Naive thymus-derived CD8-positive, alpha-beta T cell (primary cell): ENCODE measurements at regions not wholly inside any gene's neighbourhood (a gene's known extent, or its start where the extent isn't known, plus 50 kb on each side); places are given as distances from the start of the nearest gene placed in this dataset.
"Not testable (repeated sequence)": the region's sequence is repeated elsewhere in the genome, so short reads cannot be mapped to it uniquely, and the experiment has no call there.

Experiments used
- ATAC-seq, 2 donors: fragments of 150-1000 bp; cut with Tn5 transposase in 1 of 2; sonication (Bioruptor Pico), chemical (Tn5 transposase) in 1 of 2; 1 replicate in 1 of 2; 2 replicates in 1 of 2; pipeline ENCODE4 v1.10.0; 2021; ENCODE audit warnings: mild to moderate bottlenecking in 2 of 2, moderate library complexity in 2 of 2
- POLR2A ChIA-PET: fragments of 350-600 bp; sonication (Branson Sonifier 250); formaldehyde crosslinking; loops from one replicate; lab custom pipeline; 2021; ENCODE audit warnings: antibody characterized with exemption; lab: Charles Lee
- DNase-seq, 10 donors: peaks; one replicate each; pipeline versions ENCODE4 v3.0.0 to v3.0.0-alpha.2; 2020 to 2022
- H3K27ac Mint-ChIP-seq, 10 donors: one replicate each; pipeline ENCODE4 v1.8.0; 2020 to 2022; ENCODE audit warnings: mild to moderate bottlenecking in 10 of 10, mixed read lengths in 10 of 10, moderate library complexity in 4 of 10, inconsistent platforms in 1 of 10
- H3K27me3 Mint-ChIP-seq, 5 donors: one replicate each; pipeline ENCODE4 v1.8.0; 2021 to 2022; ENCODE audit warnings: mixed read lengths in 5 of 5
- H3K36me3 Mint-ChIP-seq, 3 donors: one replicate each; pipeline ENCODE4 v1.8.0; 2020 to 2022; ENCODE audit warnings: mixed read lengths in 3 of 3, mild to moderate bottlenecking in 2 of 3, inconsistent platforms in 1 of 3
- H3K4me1 Mint-ChIP-seq, 4 donors: one replicate each; pipeline ENCODE4 v1.8.0; 2021 to 2022; ENCODE audit warnings: mixed read lengths in 4 of 4
- H3K4me3 Mint-ChIP-seq, 10 donors: one replicate each; pipeline ENCODE4 v1.8.0; 2020 to 2022; ENCODE audit warnings: mild to moderate bottlenecking in 10 of 10, mixed read lengths in 10 of 10, moderate library complexity in 6 of 10, inconsistent platforms in 1 of 10
- H3K9me3 Mint-ChIP-seq, 9 donors: one replicate each; pipeline ENCODE4 v1.8.0; 2020 to 2022; ENCODE audit warnings: mixed read lengths in 9 of 9, mild to moderate bottlenecking in 3 of 9, inconsistent platforms in 1 of 9, moderate library complexity in 1 of 9

DNA sequence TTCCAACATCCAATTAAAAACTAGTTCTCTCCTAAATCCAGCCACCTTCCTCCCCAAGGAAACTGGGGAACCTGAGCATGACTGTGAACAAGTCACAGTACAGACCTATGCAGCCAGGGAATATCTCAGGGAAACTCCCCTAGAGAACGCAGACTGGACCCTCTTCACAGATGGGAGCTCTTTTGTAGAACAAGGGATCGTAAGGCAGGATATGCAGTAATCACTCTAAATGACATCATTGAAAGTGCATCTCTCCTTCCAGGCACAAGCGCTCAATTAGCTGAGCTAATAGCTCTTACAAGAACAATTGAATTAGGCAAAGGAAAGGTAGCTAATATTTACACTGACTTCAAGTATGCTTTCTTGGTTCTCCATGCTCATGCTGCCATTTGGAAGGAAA, 1331.7 kb downstream of the UQCRFS1 start:
- no peak overlapping the region for H3K27ac Mint-ChIP-seq
- ATAC-seq (no peak), DNase-seq (no peak)
- no peak overlapping the region for H3K4me3 Mint-ChIP-seq
- POLR2A ChIA-PET, result no interaction called here
- peaks cover 0 to 35% (median 8%) of the 10 kb centered on the region in 3 donors for H3K36me3 Mint-ChIP-seq
- no peaks in the 10 kb centered on the region for H3K27me3 Mint-ChIP-seq
- H3K9me3 Mint-ChIP-seq, result peaks cover 4 to 87% (median 39%) of the 10 kb centered on the region in 9 donors
- no peaks in the 10 kb centered on the region for H3K4me1 Mint-ChIP-seq

DNA sequence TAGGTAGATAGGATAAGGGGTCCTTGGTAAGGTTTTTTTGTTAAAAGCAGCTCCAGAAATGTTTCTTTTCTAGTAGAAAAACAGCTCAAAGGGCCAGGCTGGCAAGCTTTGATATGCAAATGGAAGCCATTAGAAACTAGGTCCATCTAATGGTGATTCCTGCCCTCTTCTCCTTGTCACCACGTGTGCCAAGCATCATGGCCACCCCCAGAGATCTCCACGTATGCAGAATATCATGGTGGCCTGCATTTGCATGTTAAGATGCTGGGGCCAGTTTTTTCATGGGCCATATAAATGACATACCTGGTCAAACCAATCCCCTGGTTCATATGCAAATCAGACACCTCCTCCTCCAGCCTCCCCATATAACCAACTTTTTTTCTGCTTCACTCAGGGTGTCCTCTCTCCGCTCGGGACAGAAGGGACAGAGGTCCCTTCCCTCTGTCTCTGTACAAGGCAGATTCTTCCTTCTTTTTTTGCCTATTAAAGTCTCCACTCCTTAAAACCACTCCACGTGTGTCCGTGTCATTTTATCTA, 1335.9 kb downstream of the UQCRFS1 start:
- H3K9me3 Mint-ChIP-seq, result peaks cover 7 to 88% (median 40%) of the 10 kb centered on the region in 9 donors

DNA sequence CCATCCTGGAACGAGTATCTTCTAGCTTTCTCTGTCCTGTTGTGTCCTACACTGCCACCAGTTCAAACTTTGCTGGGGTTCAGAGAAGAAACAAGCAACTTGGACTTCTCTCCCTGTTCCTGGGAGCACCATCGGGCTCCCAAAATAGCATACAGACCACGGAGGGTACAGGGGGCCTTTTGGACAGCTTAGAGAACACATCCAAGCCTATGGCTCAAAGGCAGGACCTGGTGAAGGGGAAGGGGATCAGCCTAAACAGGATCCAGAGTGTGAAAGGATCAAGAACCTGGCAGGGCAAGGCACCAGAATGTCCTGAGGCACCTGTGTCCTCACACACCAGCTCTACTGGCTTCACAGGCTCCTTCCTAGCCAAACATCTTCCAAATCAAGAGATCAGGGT, 1336.5 kb downstream of the UQCRFS1 start:
- Mint-ChIP-seq H3K4me3 (no peak overlapping the region), H3K9me3 (peaks cover 8 to 91% (median 45%) of the 10 kb centered on the region in 9 donors), H3K36me3 (peaks cover 0 to 35% (median 13%) of the 10 kb centered on the region in 3 donors), H3K27me3 (no peaks in the 10 kb centered on the region), H3K27ac (no peak overlapping the region), H3K4me1 (no peaks in the 10 kb centered on the region)
- ATAC-seq, result no peak
- POLR2A ChIA-PET, result no interaction called here
- no peak for DNase-seq

More for the DNA sequence above, 1335.9 kb downstream of the UQCRFS1 start:
- DNase-seq (no peak), ATAC-seq (no peak)
- Mint-ChIP-seq H3K27me3 (no peaks in the 10 kb centered on the region), H3K4me3 (no peak overlapping the region), H3K27ac (no peak overlapping the region), H3K4me1 (no peaks in the 10 kb centered on the region), H3K36me3 (peaks cover 0 to 34% (median 13%) of the 10 kb centered on the region in 3 donors)
- POLR2A ChIA-PET, result no interaction called here

DNA sequence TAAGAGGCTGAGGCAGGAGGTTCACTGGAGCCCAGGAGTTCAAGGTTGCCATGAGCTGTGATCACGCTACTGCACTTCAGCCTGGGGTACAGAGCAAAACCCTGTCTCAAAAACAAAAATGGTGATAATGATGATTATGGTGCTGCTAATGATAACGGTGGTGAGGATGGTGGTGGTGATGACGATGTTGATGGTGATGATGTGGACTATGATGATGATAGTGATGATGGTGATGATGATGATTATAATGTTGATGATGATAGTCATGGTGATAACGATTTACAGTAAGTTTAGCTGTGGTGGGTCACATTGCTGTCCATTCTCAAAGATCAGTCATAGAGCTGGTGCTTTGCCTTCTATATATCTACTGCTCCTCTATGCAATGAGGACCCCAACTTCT, 1340.6 kb downstream of the UQCRFS1 start:
- no peak overlapping the region for H3K4me3 Mint-ChIP-seq
- DNase-seq (no peak), ATAC-seq (no peak)
- H3K27me3 Mint-ChIP-seq, result no peaks in the 10 kb centered on the region
- H3K36me3 Mint-ChIP-seq, result peaks cover 0 to 44% (median 18%) of the 10 kb centered on the region in 3 donors
- H3K9me3 Mint-ChIP-seq, result peaks cover 8 to 91% (median 37%) of the 10 kb centered on the region in 9 donors
- POLR2A ChIA-PET, result no interaction called here
- H3K27ac Mint-ChIP-seq, result no peak overlapping the region
- H3K4me1 Mint-ChIP-seq, result no peaks in the 10 kb centered on the region

DNA sequence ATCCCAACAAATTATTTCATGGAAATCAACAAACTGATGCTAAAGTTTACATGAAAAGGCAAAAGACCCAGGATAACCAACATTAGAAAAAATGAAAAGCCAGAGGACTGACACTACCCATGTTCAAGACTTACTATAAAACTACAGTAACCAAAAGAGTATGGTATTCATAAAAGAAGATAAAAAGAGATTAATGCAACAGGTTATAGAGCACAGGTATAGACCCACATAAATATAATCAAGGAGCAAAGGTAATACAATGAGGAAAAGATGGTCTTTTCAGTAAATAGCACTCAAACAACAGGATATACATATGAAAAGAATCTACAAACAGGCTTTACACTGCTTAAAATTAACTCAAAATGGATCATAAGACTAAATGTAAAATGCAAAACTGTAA, 1342.7 kb downstream of the UQCRFS1 start:
- DNase-seq (no peak), ATAC-seq (no peak)
- Mint-ChIP-seq H3K27ac (no peak overlapping the region), H3K4me1 (no peaks in the 10 kb centered on the region), H3K27me3 (no peaks in the 10 kb centered on the region), H3K4me3 (no peak overlapping the region), H3K36me3 (peaks cover 0 to 36% (median 18%) of the 10 kb centered on the region in 3 donors), H3K9me3 (peaks cover 11 to 84% (median 41%) of the 10 kb centered on the region in 9 donors)
- POLR2A ChIA-PET, result no interaction called here

DNA sequence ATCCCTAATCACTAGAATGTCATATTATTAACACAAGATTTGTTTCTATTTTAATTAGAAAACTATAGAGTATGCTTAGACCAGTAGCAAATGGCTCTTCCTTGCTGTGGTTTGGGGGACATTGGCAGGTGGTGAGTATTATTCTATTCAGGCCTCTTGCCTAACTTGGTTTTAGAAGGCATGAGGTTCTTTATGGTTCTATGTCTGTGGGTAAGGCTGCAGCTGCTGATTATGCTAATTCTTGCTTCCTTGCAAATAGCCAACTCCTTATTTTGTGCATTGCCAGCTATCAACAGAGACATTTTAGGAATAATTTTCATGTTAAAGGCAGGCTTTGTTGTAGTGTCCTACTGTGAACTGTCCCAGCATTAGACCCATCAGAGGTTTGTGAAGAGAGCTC, 1344.9 kb downstream of the UQCRFS1 start:
- Mint-ChIP-seq H3K4me3 (no peak overlapping the region), H3K27ac (no peak overlapping the region), H3K4me1 (no peaks in the 10 kb centered on the region), H3K27me3 (no peaks in the 10 kb centered on the region), H3K9me3 (peaks cover 12 to 79% (median 46%) of the 10 kb centered on the region in 9 donors), H3K36me3 (peaks cover 0 to 36% (median 18%) of the 10 kb centered on the region in 3 donors)
- POLR2A ChIA-PET, result no interaction called here
- DNase-seq (no peak), ATAC-seq (no peak)

DNA sequence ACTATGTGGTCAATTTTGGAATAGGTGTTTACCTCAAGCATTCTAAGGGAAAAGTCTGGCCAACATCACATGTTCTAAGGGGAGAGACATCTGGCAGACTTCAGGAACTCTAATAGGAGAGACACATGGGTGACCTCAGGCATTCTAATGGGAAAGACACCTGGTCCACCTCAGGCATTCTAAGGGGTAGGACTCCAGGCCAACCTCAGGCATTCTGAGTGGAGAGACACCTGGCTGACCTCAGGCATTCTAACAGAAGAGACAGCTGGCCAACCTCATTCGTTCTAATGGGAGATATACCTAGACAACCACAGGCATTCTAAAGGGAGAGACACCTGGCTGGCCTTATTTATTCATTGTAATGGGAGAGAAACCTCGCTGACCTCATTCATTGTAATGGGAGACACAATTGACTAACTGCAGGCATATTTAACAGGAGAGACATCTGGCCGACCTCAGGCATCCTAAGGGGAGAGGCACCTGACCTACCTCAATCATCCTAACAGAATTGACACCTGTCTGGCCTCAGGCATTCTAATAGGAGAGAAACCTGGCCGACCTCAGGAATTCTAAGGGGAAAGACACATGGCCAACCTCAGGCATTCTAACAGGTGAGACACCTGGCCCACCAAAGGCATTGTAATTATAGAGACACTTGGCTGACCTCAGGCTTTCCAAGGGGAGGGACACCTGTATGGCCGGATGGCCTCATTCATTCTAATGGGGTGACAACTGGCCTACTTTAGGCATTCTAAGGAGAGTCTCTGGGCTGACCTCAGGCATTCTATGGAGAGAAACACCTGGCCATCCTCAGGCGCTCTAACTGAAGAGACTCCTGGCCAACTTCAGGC, 1346.8 kb downstream of the UQCRFS1 start:
- POLR2A ChIA-PET, result no interaction called here
- Mint-ChIP-seq H3K4me1 (no peaks in the 10 kb centered on the region), H3K9me3 (peaks cover 11 to 81% (median 48%) of the 10 kb centered on the region in 9 donors), H3K36me3 (peaks cover 0 to 41% (median 15%) of the 10 kb centered on the region in 3 donors), H3K27me3 (no peaks in the 10 kb centered on the region), H3K4me3 (no peak overlapping the region), H3K27ac (no peak overlapping the region)
- DNase-seq, result no peak
- ATAC-seq, result no peak

DNA sequence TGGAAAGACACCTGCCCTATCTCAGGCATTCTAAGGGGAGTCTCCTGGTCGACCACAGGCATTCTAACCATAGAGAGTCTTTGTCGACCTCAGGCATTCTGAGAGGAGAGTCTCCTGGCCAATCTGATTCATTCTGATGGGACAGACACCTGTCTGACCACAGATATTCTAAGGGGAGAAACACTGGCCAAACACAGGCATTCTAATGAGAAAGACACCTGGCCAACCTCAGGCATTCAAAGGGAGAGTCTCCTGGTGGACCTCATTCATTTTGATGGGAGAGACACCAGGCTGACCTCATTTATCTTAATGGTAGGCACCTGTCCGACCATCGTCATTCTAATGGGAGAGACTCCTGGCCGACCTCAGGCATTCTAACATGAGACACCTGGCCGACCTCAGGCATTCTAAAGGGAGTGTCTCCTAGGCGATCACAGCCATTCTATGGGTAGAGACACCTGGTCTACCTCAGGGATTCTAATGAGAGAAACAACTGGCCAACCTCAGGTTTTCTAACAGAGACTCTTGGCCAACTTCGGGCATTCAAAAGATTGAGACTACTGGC, 1351.5 kb downstream of the UQCRFS1 start:
- H3K27me3 Mint-ChIP-seq, result no peaks in the 10 kb centered on the region
- no peak for DNase-seq
- H3K9me3 Mint-ChIP-seq, result peaks cover 35 to 93% (median 65%) of the 10 kb centered on the region in 9 donors
- peaks cover 0 to 56% (median 25%) of the 10 kb centered on the region in 3 donors for H3K36me3 Mint-ChIP-seq
- H3K27ac Mint-ChIP-seq, result no peak overlapping the region
- no peaks in the 10 kb centered on the region for H3K4me1 Mint-ChIP-seq
- H3K4me3 Mint-ChIP-seq, result no peak overlapping the region
- POLR2A ChIA-PET, result no interaction called here
- ATAC-seq, result no peak

DNA sequence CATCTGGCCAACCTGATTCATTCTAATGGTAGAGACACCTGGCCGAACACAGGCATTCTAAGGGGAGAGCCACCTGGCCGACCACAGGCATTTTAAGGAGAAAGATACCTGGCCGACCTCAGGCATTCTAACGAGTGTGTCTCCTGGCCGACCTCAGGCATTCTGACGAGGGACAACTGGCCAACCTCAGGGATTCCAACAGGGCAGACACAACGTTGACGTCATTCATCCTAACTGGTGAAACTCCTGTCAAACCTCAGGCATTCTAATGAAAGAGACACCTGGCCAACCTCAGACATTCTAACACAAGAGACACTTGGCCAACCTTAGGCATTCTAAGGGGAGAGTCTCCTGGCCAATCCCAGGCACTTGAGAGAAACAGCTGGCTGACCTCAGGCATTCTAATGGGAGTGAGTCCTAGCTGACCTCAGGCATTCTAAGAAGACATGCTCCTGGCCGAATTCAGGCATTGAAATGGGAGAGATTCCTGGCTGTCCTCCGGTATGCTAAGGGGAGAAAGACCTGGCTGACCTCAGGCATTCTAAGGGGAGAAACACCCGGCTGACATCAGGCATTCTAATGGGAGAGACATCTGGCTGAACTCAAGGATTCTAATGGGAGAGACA, 1352.5 kb downstream of the UQCRFS1 start:
- H3K4me1 Mint-ChIP-seq, result no peaks in the 10 kb centered on the region
- peaks cover 0 to 57% (median 21%) of the 10 kb centered on the region in 3 donors for H3K36me3 Mint-ChIP-seq
- H3K27me3 Mint-ChIP-seq, result no peaks in the 10 kb centered on the region
- POLR2A ChIA-PET, result no interaction called here
- peaks cover 32 to 93% (median 65%) of the 10 kb centered on the region in 9 donors for H3K9me3 Mint-ChIP-seq
- DNase-seq (no peak), ATAC-seq (no peak)
- H3K4me3 Mint-ChIP-seq, result no peak overlapping the region
- H3K27ac Mint-ChIP-seq, result no peak overlapping the region

DNA sequence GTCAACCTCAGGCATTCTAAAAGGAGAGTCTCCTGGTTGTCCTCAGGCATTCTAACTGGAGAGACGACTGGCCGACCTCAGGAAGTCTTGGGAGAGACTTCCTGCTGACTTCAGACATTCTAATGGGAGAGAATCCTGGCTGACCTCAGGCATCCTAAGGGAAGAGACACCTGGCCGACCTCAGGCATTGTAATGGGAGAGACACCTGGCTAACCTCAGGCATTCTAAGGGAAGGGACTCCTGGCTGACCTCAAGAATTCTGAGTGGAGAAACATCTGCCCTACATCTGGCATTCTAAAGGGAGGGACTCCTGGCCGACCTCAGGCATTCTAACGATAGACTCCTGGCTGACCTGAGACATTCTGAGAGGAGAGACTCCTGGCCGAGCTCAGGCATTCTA, 1353.3 kb downstream of the UQCRFS1 start:
- POLR2A ChIA-PET, result no interaction called here
- ATAC-seq, result no peak
- Mint-ChIP-seq H3K4me3 (no peak overlapping the region), H3K9me3 (peaks cover 35 to 93% (median 65%) of the 10 kb centered on the region in 9 donors), H3K27ac (no peak overlapping the region), H3K27me3 (no peaks in the 10 kb centered on the region), H3K4me1 (no peaks in the 10 kb centered on the region), H3K36me3 (peaks cover 0 to 64% (median 24%) of the 10 kb centered on the region in 3 donors)
- no peak for DNase-seq

DNA sequence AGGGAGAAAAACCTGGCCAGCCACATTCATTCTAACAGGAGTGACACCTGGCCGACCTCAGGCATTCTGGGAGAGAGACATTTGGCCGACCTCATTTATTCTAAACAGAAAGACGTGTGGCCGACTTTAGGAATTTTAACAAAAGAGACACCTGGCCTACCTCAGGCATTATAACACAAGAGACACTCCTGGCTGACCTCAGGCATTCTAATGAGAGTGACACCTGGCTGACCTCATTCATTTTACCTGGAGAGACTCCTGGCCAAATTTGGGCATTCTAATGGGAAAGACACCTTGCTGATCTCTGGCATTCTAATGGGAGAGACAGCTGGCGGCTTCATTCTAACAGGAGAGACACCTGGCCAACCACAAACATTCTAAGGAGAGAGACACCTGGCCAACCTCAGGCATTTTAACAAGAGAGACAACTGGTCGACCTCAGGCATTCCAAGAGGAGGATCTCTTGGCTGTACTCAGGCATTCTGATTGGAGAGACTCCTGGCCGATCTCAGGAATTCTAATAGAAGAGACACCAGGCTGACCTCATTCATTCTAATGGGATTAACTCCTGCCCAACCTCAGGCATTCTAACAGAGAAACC, 1353.9 kb downstream of the UQCRFS1 start:
- H3K27me3 Mint-ChIP-seq, result no peaks in the 10 kb centered on the region
- H3K27ac Mint-ChIP-seq, result no peak overlapping the region
- peaks cover 0 to 66% (median 21%) of the 10 kb centered on the region in 3 donors for H3K36me3 Mint-ChIP-seq
- ATAC-seq, result no peak
- H3K4me3 Mint-ChIP-seq, result no peak overlapping the region
- POLR2A ChIA-PET, result no interaction called here
- H3K4me1 Mint-ChIP-seq, result no peaks in the 10 kb centered on the region
- no peak for DNase-seq
- peaks cover 35 to 97% (median 70%) of the 10 kb centered on the region in 9 donors for H3K9me3 Mint-ChIP-seq

DNA sequence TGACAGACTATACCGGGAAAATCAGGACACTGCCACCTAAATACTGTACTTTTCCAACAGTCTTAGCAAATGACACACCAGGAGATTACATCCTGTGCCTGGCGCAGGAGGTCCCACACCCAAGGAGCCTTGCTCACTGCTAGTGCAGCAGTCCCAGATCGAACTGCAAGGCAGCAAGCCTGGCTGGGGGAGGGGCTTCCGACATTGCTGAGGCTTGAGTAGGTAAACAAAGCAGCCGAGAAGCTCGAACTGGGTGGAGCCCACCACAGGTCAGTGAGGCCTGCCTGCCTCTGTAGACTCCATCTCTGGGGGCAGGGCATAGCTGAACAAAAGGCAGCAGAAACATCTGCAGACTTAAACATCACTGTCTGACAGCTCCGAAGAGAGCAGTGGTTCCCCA, 1360.0 kb downstream of the UQCRFS1 start:
- ATAC-seq, H3K27me3 Mint-ChIP-seq, H3K4me3 Mint-ChIP-seq, POLR2A ChIA-PET, H3K4me1 Mint-ChIP-seq, H3K27ac Mint-ChIP-seq, DNase-seq: not testable (repeated sequence)
- Mint-ChIP-seq H3K36me3 (peaks cover 0 to 51% (median 28%) of the 10 kb centered on the region in 3 donors), H3K9me3 (peaks cover 12 to 82% (median 52%) of the 10 kb centered on the region in 9 donors)
